Right cardiac atrium (tissue), 5 donors: ENCODE measurements at regions not wholly inside any gene's neighbourhood (a gene's known extent, or its start where the extent isn't known, plus 50 kb on each side); places are given as distances from the start of the nearest gene placed in this dataset.
"Not testable (repeated sequence)": the region's sequence is repeated elsewhere in the genome, so short reads cannot be mapped to it uniquely, and the experiment has no call there.

Experiments
- ATAC-seq, 2 donors: fragments of 200-7000 bp; cut with Tn5 transposase; one replicate each; pipeline versions ENCODE4 v1.8.0 to v1.9.1; 2020; ENCODE audit warnings: moderate library complexity in 2 of 2, mild to moderate bottlenecking in 1 of 2
- DNase-seq, 3 donors: peaks; one replicate each; pipeline ENCODE4 v3.0.0-alpha.2; 2020
- H3K27ac ChIP-seq: one replicate; pipeline ENCODE4 v1.5.1; 2013; ENCODE audit warnings: mild to moderate bottlenecking, low read length, control low read depth, moderate library complexity
- H3K27me3 ChIP-seq: one replicate; pipeline ENCODE4 v1.6.1; 2013; ENCODE audit not compliant: control insufficient read depth, insufficient read depth
- H3K4me1 ChIP-seq: one replicate; pipeline ENCODE4 v1.6.1; 2013; ENCODE audit warnings: low read length; ENCODE audit not compliant: control insufficient read depth, insufficient read depth
- H3K4me3 ChIP-seq: one replicate; pipeline ENCODE4 v1.5.1; 2013; ENCODE audit warnings: low read length, control low read depth
- H3K9me3 ChIP-seq: one replicate; pipeline ENCODE4 v1.6.1; 2013; ENCODE audit warnings: low read length; ENCODE audit not compliant: control insufficient read depth
- WGBS: extraction: QIAGEN DNeasy Blood & Tissue Kit; methylation state at CpG from one replicate; pipeline ENCODE4 v1.1.7; 2013; 5-methylcytosine and 5-hydroxymethylcytosine counted together
- intact Hi-C, 4 donors: fragments of 100-400 bp; cut with DNase I; formaldehyde crosslinking; loops; one replicate each; pipeline versions ENCODE4 v1.11.0 to v1.14.0; 2022 to 2023
- donor health status: healthy with polysubstance abuse.
- donor health status: DM: no; HTN: yes; CAD: no.
- donor health status: DM: no; HTN: no; CAD: no.
- donor health status: DM: no; HTN: yes; CAD: no; lungs with severe emphysema.
- donor health status: DM: yes; HTN: yes; CAD: no.

DNA sequence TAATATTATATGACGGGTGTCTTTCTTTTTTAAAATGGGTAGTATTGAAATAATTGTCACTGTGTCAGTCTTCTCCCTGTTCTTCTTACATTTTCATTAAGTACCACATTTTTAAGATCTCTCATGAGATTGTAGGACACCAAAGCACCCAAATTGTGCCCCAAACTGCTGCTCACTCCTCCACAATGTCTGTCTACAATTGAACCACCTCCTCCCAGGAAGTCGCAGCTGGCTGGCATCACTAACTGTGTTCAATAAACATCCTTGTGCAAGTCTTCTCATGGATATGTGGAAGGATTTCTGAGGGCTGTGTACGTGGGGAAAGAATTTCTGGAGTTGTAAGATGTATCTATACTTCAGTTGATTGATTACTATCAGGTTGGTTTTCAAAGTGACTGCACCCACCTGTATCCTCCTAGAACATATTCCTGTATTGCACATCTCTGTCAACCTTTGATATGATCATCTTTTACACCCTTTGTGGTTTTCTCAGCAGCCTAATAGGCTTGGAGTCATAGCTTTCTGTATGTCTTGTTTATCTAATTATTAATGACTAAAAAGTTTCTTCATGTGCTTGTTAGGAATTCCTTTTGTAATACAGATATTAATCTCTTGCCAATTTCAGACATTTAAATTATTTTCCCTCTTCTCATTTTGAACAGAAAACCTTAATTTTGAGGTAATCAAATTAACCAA lies 774.9 kb downstream of the RNF144A start:
- intact Hi-C loops, result no loop called here
- H3K4me1 ChIP-seq, result no peaks in the 10 kb centered on the region
- 86% methylated on average over 3 of the region's 3 CpGs for WGBS
- no peaks in the 10 kb centered on the region for H3K9me3 ChIP-seq
- DNase-seq, result no peak
- H3K4me3 ChIP-seq, result no peak overlapping the region
- ATAC-seq, result no peak
- H3K27ac ChIP-seq, result no peak overlapping the region
- H3K27me3 ChIP-seq, result no peaks in the 10 kb centered on the region

DNA sequence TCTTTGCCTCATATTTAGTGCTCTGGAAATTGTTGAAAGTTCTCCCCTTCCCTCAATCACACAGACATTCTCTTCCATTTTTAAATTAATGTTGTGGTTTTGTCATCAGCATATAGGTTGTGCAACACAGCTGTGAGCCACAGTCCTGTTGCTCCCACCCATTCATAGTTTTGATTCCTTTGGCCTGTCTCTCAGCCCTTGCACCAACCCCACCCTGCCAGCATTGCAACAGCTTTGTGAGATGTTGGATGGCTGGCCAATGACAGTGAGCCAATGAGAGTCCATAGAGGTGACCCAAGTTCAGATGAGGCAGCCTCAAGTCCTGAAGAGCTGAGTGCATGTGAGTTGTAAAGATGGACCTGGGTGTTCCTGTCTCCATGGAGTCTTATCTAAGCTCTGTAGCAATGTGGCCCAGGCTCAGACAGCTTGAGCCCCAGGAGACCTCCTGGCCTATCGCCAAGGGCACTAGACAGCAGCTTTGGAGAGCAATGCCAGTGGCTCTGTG lies 775.5 kb downstream of the RNF144A start:
- H3K27me3 ChIP-seq, result no peaks in the 10 kb centered on the region
- WGBS, result 92% methylated on average over 1 of the region's 1 CpG
- intact Hi-C loops, result no loop called here
- DNase-seq (peak; percentile 59 to 77 (median 76)), ATAC-seq (peak; percentile 86 to 89)
- H3K27ac ChIP-seq, result no peak overlapping the region
- H3K4me1 ChIP-seq, result no peaks in the 10 kb centered on the region
- H3K4me3 ChIP-seq, result no peak overlapping the region
- H3K9me3 ChIP-seq, result no peaks in the 10 kb centered on the region

DNA sequence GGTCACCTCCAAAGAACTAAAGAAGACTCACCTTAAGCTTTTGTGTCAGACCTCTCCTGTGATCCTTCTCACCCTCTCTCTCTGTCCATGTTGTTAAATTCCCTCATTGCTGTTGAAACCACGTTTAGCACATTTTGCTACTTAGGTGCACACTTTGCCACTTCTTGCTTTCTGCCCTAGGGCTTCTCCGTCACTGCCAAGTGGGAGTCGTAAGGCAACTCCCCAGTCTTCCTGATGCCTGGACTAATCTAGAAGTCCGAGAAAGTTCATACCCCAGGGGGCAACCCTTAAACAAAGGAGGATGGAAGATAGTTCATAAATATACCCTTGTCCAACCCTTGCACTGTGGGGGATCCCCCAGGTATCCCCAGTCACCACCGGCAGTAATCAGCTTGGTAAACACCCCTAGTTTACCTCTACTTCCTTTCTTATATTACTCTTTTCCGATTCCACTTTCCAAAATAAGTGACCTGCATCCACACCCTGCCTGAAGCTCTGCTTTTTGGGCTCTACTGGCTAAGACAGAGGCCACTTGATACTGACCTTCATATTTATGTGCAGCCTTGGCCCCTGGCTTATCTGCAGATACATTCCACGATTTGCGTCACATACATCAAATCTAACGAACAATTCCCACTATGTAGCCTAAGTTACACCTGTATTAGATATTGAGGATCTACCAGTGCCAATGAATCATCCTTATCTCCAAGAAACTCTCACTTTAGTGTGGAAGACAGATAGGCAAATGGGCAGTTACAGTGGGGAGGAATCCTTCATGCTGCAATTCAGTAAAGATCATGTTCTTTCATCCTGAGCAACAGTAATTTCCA lies 776.2 kb downstream of the RNF144A start:
- Histone ChIP-seq H3K27me3 (no peaks in the 10 kb centered on the region), H3K4me3 (no peak overlapping the region), H3K9me3 (no peaks in the 10 kb centered on the region), H3K27ac (no peak overlapping the region), H3K4me1 (no peaks in the 10 kb centered on the region)
- 77% methylated on average over 9 of the region's 9 CpGs for WGBS
- intact Hi-C loops, result no loop called here
- DNase-seq (no peak), ATAC-seq (no peak)

GRCh38 chr2:7694076-7694985 lies 777.1 kb downstream of the RNF144A start:
- Histone ChIP-seq H3K4me1 (no peaks in the 10 kb centered on the region), H3K4me3 (no peak overlapping the region), H3K27me3 (no peaks in the 10 kb centered on the region), H3K27ac (no peak overlapping the region), H3K9me3 (no peaks in the 10 kb centered on the region)
- 81% methylated on average over 12 of the region's 12 CpGs for WGBS
- intact Hi-C loops, result no loop called here
- no peak for DNase-seq
- no peak for ATAC-seq

- H3K27ac ChIP-seq, H3K4me3 ChIP-seq, DNase-seq, intact Hi-C loops, H3K27me3 ChIP-seq, H3K4me1 ChIP-seq, H3K9me3 ChIP-seq, ATAC-seq: not testable (repeated sequence)
- whole genome bisulfite sequencing, result 89% methylated on average over 6 of the region's 6 CpGs
Observed at GRCh38 chr2:7696556-7696955, 779.3 kb downstream of the RNF144A start.

GRCh38 chr2:7697052-7697451 lies 779.8 kb downstream of the RNF144A start:
- 84% methylated on average over 9 of the region's 9 CpGs for WGBS

GRCh38 chr2:7701791-7702190 lies 784.6 kb downstream of the RNF144A start:
- intact Hi-C loops, result no loop called here
- Histone ChIP-seq H3K9me3 (no peaks in the 10 kb centered on the region), H3K27ac (no peak overlapping the region)

More at GRCh38 chr2:7697052-7697451, 779.8 kb downstream of the RNF144A start:
- DNase-seq, result no peak
- intact Hi-C loops, result no loop called here
- no peaks in the 10 kb centered on the region for H3K9me3 ChIP-seq
- ATAC-seq, result no peak
- H3K27ac ChIP-seq, result no peak overlapping the region
- H3K4me1 ChIP-seq, result no peaks in the 10 kb centered on the region
- no peak overlapping the region for H3K4me3 ChIP-seq
- no peaks in the 10 kb centered on the region for H3K27me3 ChIP-seq

GRCh38 chr2:7703048-7703447 lies 785.8 kb downstream of the RNF144A start:
- no peaks in the 10 kb centered on the region for H3K4me1 ChIP-seq
- intact Hi-C loops, result no loop called here
- no peak overlapping the region for H3K4me3 ChIP-seq
- H3K27me3 ChIP-seq, result no peaks in the 10 kb centered on the region
- no peak overlapping the region for H3K27ac ChIP-seq
- H3K9me3 ChIP-seq, result no peaks in the 10 kb centered on the region
- ATAC-seq (no peak), DNase-seq (no peak)

More at GRCh38 chr2:7701791-7702190, 784.6 kb downstream of the RNF144A start:
- ATAC-seq (no peak), DNase-seq (no peak)
- Histone ChIP-seq H3K4me3 (no peak overlapping the region), H3K4me1 (no peaks in the 10 kb centered on the region), H3K27me3 (no peaks in the 10 kb centered on the region)
- 98% methylated on average over 1 of the region's 1 CpG for WGBS

DNA sequence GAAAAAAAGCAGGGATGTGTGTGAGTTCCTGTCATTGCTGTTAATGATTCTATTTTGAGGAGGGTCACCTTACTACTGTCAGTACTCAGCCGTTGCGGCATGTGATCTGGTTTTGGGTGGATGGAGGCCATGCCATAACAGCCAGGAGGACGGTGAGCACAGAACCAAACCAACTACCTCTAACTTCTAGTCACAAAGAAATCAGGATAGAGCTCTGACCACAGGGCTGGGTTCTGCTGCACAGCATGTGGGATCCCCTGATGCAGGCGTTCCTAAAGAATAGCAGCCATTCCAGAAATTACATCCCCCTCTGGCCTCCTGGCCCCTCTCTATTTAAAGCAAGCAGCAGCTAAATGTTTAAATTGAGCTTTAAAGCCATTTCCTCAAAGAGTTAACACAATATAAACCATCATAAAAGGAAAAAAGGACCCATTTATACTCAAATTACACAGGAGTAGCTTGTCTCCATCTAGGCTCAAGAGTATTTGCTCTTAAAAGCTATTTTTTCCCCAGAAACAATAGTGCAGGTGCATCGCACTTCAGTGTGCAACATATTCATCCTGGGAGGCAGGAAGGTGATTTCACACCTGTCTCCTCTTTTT lies 786.4 kb downstream of the RNF144A start:
- H3K27me3 ChIP-seq, result no peaks in the 10 kb centered on the region
- DNase-seq (no peak), ATAC-seq (peak in 1 of 2 donors; percentile 22)
- intact Hi-C loops, result no loop called here
- no peaks in the 10 kb centered on the region for H3K4me1 ChIP-seq
- WGBS, result 69% methylated on average over 5 of the region's 5 CpGs
- no peaks in the 10 kb centered on the region for H3K9me3 ChIP-seq
- H3K4me3 ChIP-seq, result no peak overlapping the region
- H3K27ac ChIP-seq, result no peak overlapping the region

DNA sequence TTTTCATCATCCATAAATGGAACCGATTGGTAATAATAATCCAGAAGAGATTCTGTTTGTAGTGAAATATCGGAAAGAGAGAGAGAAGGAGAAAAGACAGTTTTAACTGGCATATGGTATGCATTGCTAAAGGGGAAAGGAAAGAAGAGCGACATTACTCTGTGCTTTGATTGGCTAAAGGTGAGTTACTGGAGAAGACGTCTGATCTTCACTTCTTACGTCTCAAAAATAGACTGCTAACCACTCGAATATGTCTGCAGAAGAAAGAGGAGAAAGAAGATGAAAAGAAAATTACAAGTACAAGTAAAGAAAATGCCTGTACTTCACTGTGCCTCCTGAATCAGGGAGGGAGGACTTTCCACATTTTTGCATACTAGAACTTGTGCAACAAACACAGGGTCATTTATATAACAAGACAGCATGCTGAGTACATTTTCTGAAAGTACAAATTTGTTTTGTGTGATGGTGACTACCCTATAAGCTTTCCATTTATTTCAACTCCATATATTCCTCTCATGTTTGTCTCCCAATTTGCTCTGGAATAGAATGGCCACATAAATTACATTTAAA lies 787.2 kb downstream of the RNF144A start:
- ATAC-seq, result no peak
- H3K27me3 ChIP-seq, result no peaks in the 10 kb centered on the region
- WGBS, result 68% methylated on average over 6 of the region's 6 CpGs

More for the DNA sequence above, 787.2 kb downstream of the RNF144A start:
- Histone ChIP-seq H3K27ac (no peak overlapping the region), H3K4me3 (no peak overlapping the region), H3K9me3 (no peaks in the 10 kb centered on the region), H3K4me1 (no peaks in the 10 kb centered on the region)
- intact Hi-C loops, result no loop called here
- DNase-seq, result no peak
